HT1080 (cell line): ENCODE measurements at regions not wholly inside any gene's neighbourhood (a gene's known extent, or its start where the extent isn't known, plus 50 kb on each side); places are given as distances from the start of the nearest gene placed in this dataset.

Experiments
- DNase-seq: peaks from one replicate; pipeline ENCODE4 v3.0.0-alpha.2; 2015; ENCODE audit warnings: low read depth

GRCh38 chr1:80036690-80037432 lies 1030.3 kb upstream of the ADGRL4 start:
- DNase-seq = no peak

DNA sequence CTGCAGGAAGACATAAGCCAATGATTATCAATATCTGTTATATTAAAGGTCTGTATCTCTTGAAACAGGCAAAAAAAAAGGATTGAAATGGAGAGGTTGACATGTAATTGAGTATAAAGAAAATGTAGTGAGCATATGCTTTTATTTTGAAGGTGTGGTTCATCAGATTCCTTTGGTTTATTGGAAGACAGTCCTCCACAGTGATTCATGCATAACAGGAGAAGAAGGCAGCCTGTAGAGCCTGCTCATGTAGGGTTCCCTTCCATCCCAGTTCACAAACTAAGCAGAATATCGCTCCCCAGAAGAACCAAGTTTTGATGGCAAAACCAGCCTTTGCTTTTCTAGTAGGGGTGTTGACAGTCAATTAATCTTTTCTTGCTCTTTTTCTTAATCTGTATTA lies 1016.8 kb upstream of the ADGRL4 start:
- no peak for DNase-seq

GRCh38 chr1:80021891-80022290 lies 1015.4 kb upstream of the ADGRL4 start:
- DNase-seq = no peak

- no peak for DNase-seq
Measured at GRCh38 chr1:80018348-80018747, 1011.8 kb upstream of the ADGRL4 start.

- DNase-seq = no peak
Measured at GRCh38 chr1:80008934-80009333, 1002.4 kb upstream of the ADGRL4 start.

DNA sequence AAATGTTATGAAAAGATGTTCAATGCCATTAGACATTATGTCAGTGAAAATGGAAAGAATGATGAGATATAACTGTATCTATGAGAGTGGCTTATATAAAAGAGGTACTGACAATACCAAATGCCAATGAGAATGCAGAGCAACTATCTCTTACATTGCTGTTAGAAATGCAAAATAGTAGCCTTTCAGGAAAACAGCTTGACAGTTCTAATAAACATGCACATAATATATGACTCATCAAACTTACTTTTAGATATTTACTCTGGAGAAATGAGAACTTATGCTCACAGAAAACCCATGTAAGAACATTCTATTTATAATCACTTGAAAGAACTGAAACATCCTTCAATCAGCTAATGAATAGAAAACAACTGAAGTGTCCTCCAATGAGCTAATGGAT lies 996.7 kb upstream of the ADGRL4 start:
- DNase-seq = no peak

GRCh38 chr1:79988401-79988800 lies 981.9 kb upstream of the ADGRL4 start:
- DNase-seq = no peak

GRCh38 chr1:79982211-79982610 lies 975.7 kb upstream of the ADGRL4 start:
- DNase-seq = peak; percentile 3

DNA sequence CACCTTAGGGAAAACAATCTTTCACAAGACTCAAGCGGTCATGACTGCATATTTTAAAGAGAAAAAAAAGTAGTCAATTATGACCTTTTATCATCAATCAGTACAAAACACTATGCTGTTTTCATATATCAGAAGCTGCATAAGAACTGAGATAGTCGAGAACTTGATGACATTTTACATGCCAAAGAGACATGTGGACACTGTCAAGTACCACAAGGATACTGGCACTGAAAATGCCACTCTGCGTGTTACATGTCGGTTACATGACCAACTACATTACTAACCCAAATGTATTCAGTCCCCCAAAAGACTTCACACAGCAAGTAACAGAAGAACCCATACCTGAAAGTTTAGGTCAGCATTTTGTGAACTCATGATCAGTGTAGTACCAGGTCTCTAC lies 975.0 kb upstream of the ADGRL4 start:
- DNase-seq = no peak

- no peak for DNase-seq
Measured at GRCh38 chr1:79979346-79979745, 972.8 kb upstream of the ADGRL4 start.

- DNase-seq = no peak
Measured at GRCh38 chr1:79976287-79976686, 969.8 kb upstream of the ADGRL4 start.

GRCh38 chr1:79974659-79975058 lies 968.1 kb upstream of the ADGRL4 start:
- DNase-seq = no peak

GRCh38 chr1:79969886-79970285 lies 963.4 kb upstream of the ADGRL4 start:
- no peak for DNase-seq

- DNase-seq = no peak
Measured at GRCh38 chr1:79966438-79966837, 959.9 kb upstream of the ADGRL4 start.

- no peak for DNase-seq
Measured at GRCh38 chr1:79959635-79960034, 953.1 kb upstream of the ADGRL4 start.

DNA sequence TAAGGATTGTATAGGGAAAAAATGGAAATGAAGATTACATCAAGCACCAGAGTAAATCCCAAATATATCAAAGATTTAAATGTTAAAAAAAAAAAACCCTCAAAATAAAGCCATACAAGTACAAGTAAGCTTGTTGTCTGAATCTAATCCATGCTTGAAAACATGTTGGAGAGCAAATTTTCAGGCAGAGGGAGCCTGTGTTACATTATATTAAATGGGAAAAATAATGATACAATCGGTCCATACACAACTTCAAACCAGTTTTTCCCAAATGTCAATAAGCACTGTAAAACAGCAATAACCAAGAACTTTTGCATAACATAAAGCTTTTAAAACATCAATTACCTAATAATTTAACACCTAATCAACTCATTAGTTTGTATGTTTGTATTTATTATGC lies 949.4 kb upstream of the ADGRL4 start:
- no peak for DNase-seq

DNA sequence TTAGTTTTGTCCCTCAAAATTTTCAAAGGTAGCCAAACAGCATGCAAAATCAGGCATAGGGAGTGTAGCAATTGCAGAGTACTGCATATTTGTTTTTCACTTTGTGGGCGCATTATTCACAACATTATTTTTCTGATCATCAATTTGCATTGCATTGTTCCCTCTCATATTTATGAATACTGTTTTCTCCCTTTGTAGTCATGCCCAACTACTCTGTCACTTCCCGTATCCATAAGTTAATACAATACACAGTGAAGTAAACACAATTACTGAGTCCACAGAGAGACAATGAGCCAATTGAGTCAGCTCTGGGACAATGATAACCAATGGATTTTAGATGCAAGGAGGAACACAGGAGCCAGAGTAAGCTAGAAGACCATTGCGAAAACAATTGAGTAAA lies 944.0 kb upstream of the ADGRL4 start:
- no peak for DNase-seq

DNA sequence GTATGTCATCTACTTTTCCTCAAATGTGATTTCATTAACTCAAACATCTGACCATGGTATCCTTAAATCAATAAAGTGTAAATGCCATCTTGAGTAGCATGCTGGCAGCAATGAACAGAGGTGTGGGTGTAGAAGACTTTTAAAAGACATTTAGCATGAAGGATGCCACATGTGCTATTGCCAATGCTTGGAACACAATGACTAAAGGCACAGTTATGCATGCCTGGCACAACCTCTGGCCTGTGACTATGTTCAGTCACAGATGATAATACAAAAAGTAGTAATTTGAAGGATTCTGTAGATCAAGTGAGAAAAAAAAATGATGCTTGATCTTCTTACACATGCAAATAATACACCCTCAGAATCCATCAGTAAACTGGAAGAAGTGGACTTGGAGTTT lies 938.9 kb upstream of the ADGRL4 start:
- no peak for DNase-seq

DNA sequence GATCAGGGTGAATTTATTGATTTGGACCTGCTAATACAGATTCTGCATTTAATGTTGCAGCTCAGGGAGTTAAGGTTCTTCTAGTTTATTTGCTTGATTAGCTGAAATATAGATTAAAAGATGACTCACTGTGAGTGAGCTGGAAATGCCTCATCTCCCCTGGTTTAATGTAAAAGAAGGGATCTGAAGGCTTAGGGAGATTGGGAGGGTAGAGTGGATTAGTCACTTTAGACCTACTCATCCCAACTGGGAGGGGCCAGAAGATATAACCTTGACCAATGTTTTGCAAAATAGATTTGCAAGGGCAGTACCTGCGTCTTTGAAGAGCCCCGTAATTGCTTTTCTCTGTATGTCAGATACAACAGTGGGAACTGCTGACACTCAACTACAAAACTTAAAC lies 922.8 kb upstream of the ADGRL4 start:
- DNase-seq = peak; percentile 69

DNA sequence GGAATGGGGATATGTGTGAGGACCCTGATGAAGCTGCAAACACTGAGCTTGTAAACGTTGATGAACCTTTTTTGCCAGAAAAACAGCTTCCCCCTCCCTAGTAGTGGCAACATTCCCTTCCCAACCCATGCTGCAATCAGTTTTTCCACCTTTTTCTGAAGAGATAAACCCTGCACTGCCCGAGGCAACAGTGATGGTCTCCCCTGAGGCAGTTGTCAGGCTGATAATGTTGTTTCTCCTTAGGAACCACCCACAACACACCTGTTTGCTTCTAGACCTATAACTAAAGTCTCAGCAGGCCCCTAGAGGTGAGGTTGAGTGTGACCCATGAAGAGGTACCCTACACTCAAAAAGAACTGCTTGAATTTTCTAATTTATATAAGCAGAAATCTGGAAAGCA lies 922.4 kb upstream of the ADGRL4 start:
- no peak for DNase-seq

DNA sequence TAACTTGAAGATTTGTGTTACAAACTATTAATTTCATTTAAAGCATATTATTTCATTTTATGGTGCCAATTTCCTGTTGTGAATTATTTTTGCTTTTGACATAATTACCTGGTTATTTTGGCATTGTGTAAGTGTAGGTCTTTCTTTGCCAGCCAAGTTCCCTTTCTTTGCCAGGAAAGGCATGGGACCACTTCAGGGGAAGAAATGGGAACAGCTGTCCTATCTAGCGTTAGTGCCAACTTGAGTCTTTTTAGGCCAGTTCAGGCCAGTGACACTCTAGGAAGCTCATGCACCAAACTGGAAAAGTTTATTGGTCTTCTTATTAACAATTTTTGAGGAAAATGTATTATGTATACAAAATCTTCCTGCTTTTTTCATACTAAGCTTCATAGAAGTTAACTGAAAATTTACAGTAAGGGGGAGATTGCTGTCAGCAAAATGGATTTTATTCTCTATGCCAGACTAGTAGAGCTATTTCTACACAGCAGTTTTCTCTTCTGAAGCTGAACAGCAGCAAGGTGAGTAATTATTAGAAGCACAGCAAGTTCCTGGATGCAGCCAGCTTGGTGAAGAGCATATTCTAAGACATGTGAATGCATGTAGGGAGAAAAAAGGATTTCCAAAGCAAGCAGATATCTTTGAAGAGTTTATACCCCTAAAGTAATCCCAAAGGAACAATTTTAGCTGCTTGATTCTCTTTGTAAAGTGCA lies 914.6 kb upstream of the ADGRL4 start:
- no peak for DNase-seq

DNA sequence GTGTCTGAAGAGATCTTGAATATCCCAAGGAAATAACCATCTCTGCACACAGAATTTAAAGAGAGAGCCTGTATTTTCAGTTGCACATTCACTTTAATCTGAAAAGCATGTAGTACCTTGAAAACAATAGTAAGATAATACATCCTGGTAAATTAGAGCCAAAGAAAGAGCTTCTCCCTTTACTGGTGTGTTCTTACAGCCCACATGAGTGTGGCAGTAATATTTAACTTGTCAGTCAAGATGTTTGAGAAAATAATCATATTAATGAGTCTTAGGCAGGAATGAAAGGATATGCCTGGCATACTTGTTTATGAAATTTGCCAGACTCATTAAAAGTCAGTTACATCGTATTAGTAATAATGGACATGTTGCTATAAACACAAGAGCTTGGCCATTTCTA lies 908.4 kb upstream of the ADGRL4 start:
- DNase-seq = no peak

- no peak for DNase-seq
Measured at GRCh38 chr1:79912813-79913212, 906.3 kb upstream of the ADGRL4 start.
